ENCODE measurements at regions not wholly inside any gene's neighbourhood (a gene's known extent, or its start where the extent isn't known, plus 50 kb on each side); places are given as distances from the start of the nearest gene placed in this dataset.

GRCh38 chr13:87855553-87855952 lies 184.4 kb downstream of the SLITRK5 start:
- Histone ChIP-seq H3K9me1 (ENCODE audit: control insufficient read depth, insufficient read depth, low read length) (no peaks in the 10 kb centered on the region), H3K27me3 (ENCODE audit: control insufficient read depth in 2 of 2, insufficient read depth in 2 of 2, low read length in 2 of 2) (no peaks in the 10 kb centered on the region), H3K4me3 (no peak overlapping the region), H3K27ac (ENCODE audit: extremely low read depth, low read depth, low read length) (no peak overlapping the region), H2AFZ (ENCODE audit: low read depth, low read length) (no peak overlapping the region), H3K9me3 (replicated peaks; ENCODE audit: control insufficient read depth, insufficient read depth, low read depth, low read length) (no peaks in the 10 kb centered on the region), H4K20me1 (replicated peaks; ENCODE audit: control insufficient read depth, insufficient read depth, low read length) (no peaks in the 10 kb centered on the region), H3K9ac (ENCODE audit: insufficient read depth in 1 of 2, low read depth in 2 of 2, low read length in 2 of 2) (no peak overlapping the region), H3K79me2 (ENCODE audit: control insufficient read depth, insufficient read depth, low read length) (no peaks in the 10 kb centered on the region), H3K36me3 (ENCODE audit: control insufficient read depth, insufficient read depth, low read length) (no peaks in the 10 kb centered on the region), H3K4me1 (replicated peaks in 1 of 2; ENCODE audit: control insufficient read depth in 2 of 2, insufficient read depth in 2 of 2, low read length in 2 of 2) (no peaks in the 10 kb centered on the region), H3K4me2 (ENCODE audit: insufficient read depth, low read length) (no peak overlapping the region)
- intact Hi-C loops (cut with micrococcal nuclease) (no loop called here), in situ Hi-C loops (cut with MboI) (no loop called here)
- TF ChIP-seq JUN (IDR thresholded peaks at IDR 0.05; ENCODE audit: borderline replicate concordance, low read depth, low read length) (no peak), JUN (CRISPR knock-in tag; IDR thresholded peaks at IDR 0.05; ENCODE audit: borderline replicate concordance) (no peak), NFRKB (IDR thresholded peaks at IDR 0.05; ENCODE audit: low read depth) (no peak), TEAD2 (tag; IDR thresholded peaks at IDR 0.05) (no peak), STAG1 (CRISPR knock-in tag; IDR thresholded peaks at IDR 0.05; ENCODE audit: borderline replicate concordance) (no peak), ZBTB9 (CRISPR knock-in tag; IDR thresholded peaks at IDR 0.05) (no peak), GTF2F1 (IDR thresholded peaks at IDR 0.05; ENCODE audit: low read depth, low read length) (no peak), ZNF609 (CRISPR knock-in tag; IDR thresholded peaks at IDR 0.05; ENCODE audit: borderline replicate concordance) (no peak), GABPB1 (CRISPR knock-in tag; IDR thresholded peaks at IDR 0.05) (no peak)
- ChIA-PET POLR2A (no interaction called here), CTCF (ENCODE audit: low intra/inter-chr PET ratio) (no interaction called here)
- 0% methylated on average over 2 of the region's 2 CpGs for WGBS (ENCODE audit: insufficient coverage, low coverage, missing lambda C conversion rate)
- no peak for ATAC-seq
- no peak for DNase-seq (ENCODE audit: extremely low read depth in 1 of 4, low spot score in 3 of 4)
- FAIRE-seq = no peak
- no TSS peak for BruUV-seq (replicated peaks)

Measured in K562 (cell line).